ENCODE measurements at regions not wholly inside any gene's neighbourhood (a gene's known extent, or its start where the extent isn't known, plus 50 kb on each side); places are given as distances from the start of the nearest gene placed in this dataset.

GRCh38 chr17:12545877-12546513 is 119.7 kb upstream of the MYOCD start:
- TF ChIP-seq POLR2A (IDR thresholded peaks at IDR 0.05; ENCODE audit: low read length) (no peak), GATA1 (IDR thresholded peaks at IDR 0.05; ENCODE audit: low read depth, low read length) (no peak)
